ENCODE measurements at regions not wholly inside any gene's neighbourhood (a gene's known extent, or its start where the extent isn't known, plus 50 kb on each side); places are given as distances from the start of the nearest gene placed in this dataset.

DNA sequence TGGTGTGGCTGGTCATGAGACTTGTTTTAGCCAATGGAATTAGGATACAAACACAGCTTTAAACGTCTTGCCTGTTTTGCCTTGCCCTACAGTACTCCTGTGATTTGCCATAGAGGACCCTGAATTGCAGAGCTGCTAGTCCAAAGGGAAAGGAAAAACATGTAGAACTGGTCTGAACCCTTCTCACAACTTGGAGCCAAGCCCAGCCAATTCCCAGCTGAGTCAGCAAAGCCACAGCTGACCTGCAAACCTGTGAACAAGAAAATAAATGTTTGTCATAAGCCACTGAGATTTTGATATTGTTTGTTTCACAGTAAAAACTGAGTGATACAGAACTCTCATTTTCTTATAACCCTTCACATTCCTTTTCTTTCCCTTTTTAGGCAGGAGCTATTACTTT, 360.5 kb upstream of the API5 start:
- no peak overlapping the region for H3K4me3 ChIP-seq (ENCODE audit: low read length)
- no peak for TF ChIP-seq EP300 (conservative IDR thresholded peaks at IDR 0.05; ENCODE audit: poor library complexity, severe bottlenecking)
- no peak for TF ChIP-seq MXI1 (conservative IDR thresholded peaks at IDR 0.05; ENCODE audit: poor library complexity, severe bottlenecking)
- no peak for TF ChIP-seq RAD21 (conservative IDR thresholded peaks at IDR 0.05)
- no peak for TF ChIP-seq TAF1 (IDR thresholded peaks at IDR 0.05; ENCODE audit: low read depth)
- TF ChIP-seq, protein P1, sequence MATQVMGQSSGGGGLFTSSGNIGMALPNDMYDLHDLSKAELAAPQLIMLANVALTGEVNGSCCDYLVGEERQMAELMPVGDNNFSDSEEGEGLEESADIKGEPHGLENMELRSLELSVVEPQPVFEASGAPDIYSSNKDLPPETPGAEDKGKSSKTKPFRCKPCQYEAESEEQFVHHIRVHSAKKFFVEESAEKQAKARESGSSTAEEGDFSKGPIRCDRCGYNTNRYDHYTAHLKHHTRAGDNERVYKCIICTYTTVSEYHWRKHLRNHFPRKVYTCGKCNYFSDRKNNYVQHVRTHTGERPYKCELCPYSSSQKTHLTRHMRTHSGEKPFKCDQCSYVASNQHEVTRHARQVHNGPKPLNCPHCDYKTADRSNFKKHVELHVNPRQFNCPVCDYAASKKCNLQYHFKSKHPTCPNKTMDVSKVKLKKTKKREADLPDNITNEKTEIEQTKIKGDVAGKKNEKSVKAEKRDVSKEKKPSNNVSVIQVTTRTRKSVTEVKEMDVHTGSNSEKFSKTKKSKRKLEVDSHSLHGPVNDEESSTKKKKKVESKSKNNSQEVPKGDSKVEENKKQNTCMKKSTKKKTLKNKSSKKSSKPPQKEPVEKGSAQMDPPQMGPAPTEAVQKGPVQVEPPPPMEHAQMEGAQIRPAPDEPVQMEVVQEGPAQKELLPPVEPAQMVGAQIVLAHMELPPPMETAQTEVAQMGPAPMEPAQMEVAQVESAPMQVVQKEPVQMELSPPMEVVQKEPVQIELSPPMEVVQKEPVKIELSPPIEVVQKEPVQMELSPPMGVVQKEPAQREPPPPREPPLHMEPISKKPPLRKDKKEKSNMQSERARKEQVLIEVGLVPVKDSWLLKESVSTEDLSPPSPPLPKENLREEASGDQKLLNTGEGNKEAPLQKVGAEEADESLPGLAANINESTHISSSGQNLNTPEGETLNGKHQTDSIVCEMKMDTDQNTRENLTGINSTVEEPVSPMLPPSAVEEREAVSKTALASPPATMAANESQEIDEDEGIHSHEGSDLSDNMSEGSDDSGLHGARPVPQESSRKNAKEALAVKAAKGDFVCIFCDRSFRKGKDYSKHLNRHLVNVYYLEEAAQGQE (IDR thresholded peaks at IDR 0.05; ENCODE audit: borderline replicate concordance): no peak
- no peak overlapping the region for H2AFZ ChIP-seq (ENCODE audit: low read depth, low read length)
- no peaks in the 10 kb centered on the region for H3K36me3 ChIP-seq (ENCODE audit: insufficient read depth, low read length)
- no peak overlapping the region for H3K4me2 ChIP-seq (ENCODE audit: low read length)
- H3F3A ChIP-seq (ENCODE audit: insufficient read depth, low read length, poor library complexity, severe bottlenecking): no peaks in the 10 kb centered on the region
- no peaks in the 10 kb centered on the region for H3K9me2 ChIP-seq (ENCODE audit: insufficient read depth, low read length)
- no peaks in the 10 kb centered on the region for H4K20me1 ChIP-seq (ENCODE audit: insufficient read depth)
- H3K79me2 ChIP-seq (replicated peaks; ENCODE audit: insufficient read depth, low read length): no peaks in the 10 kb centered on the region
- no peak overlapping the region for H3K9ac ChIP-seq (ENCODE audit: low read length)
- H3K27ac ChIP-seq (ENCODE audit: low read length): no peak overlapping the region
- H3K9me3 ChIP-seq (ENCODE audit: low read length): peaks cover 2% of the 10 kb centered on the region
- no peaks in the 10 kb centered on the region for H3K27me3 ChIP-seq (ENCODE audit: insufficient read depth, low read depth, low read length)

DNA sequence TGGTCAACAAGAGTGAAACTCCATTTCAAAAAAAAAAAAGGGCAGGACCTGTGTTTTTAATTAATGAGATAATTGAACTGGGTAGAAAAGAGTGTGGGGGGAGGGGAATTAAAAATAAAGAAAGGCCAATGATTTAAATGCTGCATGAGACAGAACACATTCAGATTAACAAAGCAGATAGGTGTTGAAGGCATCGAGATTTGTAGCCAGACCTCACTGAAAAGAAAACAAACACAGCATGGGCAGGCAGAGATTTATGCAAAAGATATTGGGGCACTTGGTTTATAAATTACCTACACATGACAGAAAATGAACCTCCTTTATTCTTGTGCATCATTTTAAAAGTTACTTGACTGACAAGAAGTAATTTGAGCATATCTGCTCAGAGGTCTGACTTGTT, 354.0 kb upstream of the API5 start:
- H3K4me3 ChIP-seq (ENCODE audit: low read length): no peak overlapping the region
- no peak overlapping the region for H3K27ac ChIP-seq (ENCODE audit: low read length)
- H3K79me2 ChIP-seq (replicated peaks; ENCODE audit: insufficient read depth, low read length): no peaks in the 10 kb centered on the region
- H3F3A ChIP-seq (ENCODE audit: insufficient read depth, low read length, poor library complexity, severe bottlenecking): no peaks in the 10 kb centered on the region
- TF ChIP-seq EZH2 (IDR thresholded peaks at IDR 0.05; ENCODE audit: borderline replicate concordance, insufficient read depth, low read length, poor library complexity, severe bottlenecking) (no peak), SMC3 (conservative IDR thresholded peaks at IDR 0.05; ENCODE audit: poor library complexity) (no peak), MXI1 (conservative IDR thresholded peaks at IDR 0.05; ENCODE audit: poor library complexity, severe bottlenecking) (no peak), POLR2AphosphoS5 (IDR thresholded peaks at IDR 0.05) (no peak), TAF1 (IDR thresholded peaks at IDR 0.05; ENCODE audit: low read depth) (no peak), EP300 (conservative IDR thresholded peaks at IDR 0.05; ENCODE audit: poor library complexity, severe bottlenecking) (no peak), RAD21 (conservative IDR thresholded peaks at IDR 0.05) (no peak)
- TF ChIP-seq, protein P1 (IDR thresholded peaks at IDR 0.05; ENCODE audit: borderline replicate concordance): no peak
- TF ChIP-seq, protein P2, sequence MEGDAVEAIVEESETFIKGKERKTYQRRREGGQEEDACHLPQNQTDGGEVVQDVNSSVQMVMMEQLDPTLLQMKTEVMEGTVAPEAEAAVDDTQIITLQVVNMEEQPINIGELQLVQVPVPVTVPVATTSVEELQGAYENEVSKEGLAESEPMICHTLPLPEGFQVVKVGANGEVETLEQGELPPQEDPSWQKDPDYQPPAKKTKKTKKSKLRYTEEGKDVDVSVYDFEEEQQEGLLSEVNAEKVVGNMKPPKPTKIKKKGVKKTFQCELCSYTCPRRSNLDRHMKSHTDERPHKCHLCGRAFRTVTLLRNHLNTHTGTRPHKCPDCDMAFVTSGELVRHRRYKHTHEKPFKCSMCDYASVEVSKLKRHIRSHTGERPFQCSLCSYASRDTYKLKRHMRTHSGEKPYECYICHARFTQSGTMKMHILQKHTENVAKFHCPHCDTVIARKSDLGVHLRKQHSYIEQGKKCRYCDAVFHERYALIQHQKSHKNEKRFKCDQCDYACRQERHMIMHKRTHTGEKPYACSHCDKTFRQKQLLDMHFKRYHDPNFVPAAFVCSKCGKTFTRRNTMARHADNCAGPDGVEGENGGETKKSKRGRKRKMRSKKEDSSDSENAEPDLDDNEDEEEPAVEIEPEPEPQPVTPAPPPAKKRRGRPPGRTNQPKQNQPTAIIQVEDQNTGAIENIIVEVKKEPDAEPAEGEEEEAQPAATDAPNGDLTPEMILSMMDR (IDR thresholded peaks at IDR 0.05; ENCODE audit: poor library complexity, severe bottlenecking): no peak
- H3K9me2 ChIP-seq (ENCODE audit: insufficient read depth, low read length): no peaks in the 10 kb centered on the region
- H3K9ac ChIP-seq (ENCODE audit: low read length): no peak overlapping the region
- H3K36me3 ChIP-seq (ENCODE audit: insufficient read depth, low read length): no peaks in the 10 kb centered on the region
- H3K27me3 ChIP-seq (ENCODE audit: insufficient read depth, low read depth, low read length): no peaks in the 10 kb centered on the region
- H3K4me2 ChIP-seq (ENCODE audit: low read length): no peak overlapping the region
- no peak overlapping the region for H2AFZ ChIP-seq (ENCODE audit: low read depth, low read length)
- H3K9me3 ChIP-seq (ENCODE audit: low read length): no peaks in the 10 kb centered on the region
- no peaks in the 10 kb centered on the region for H4K20me1 ChIP-seq (ENCODE audit: insufficient read depth)
